ENCODE measurements at regions not wholly inside any gene's neighbourhood (a gene's known extent, or its start where the extent isn't known, plus 50 kb on each side); places are given as distances from the start of the nearest gene placed in this dataset.
"Not testable (repeated sequence)": the region's sequence is repeated elsewhere in the genome, so short reads cannot be mapped to it uniquely, and the experiment has no call there.

- no peak for DNase-seq
Observed at GRCh38 chr11:98296091-98296880, 724.5 kb upstream of the CNTN5 start.

GRCh38 chr11:98300719-98301118 is 720.0 kb upstream of the CNTN5 start:
- no peak for DNase-seq

- no peak for DNase-seq
Observed at GRCh38 chr11:98307827-98308491, 712.8 kb upstream of the CNTN5 start.

GRCh38 chr11:98330306-98330705 is 690.4 kb upstream of the CNTN5 start:
- not testable (repeated sequence) for DNase-seq

- no peak for DNase-seq
Observed at GRCh38 chr11:98358551-98358950, 662.2 kb upstream of the CNTN5 start.

GRCh38 chr11:98365190-98365589 is 655.6 kb upstream of the CNTN5 start:
- no peak for DNase-seq

GRCh38 chr11:98365941-98366340 is 654.8 kb upstream of the CNTN5 start:
- no peak for DNase-seq

GRCh38 chr11:98390391-98390790 is 630.4 kb upstream of the CNTN5 start:
- DNase-seq: no peak

GRCh38 chr11:98394500-98394899 is 626.2 kb upstream of the CNTN5 start:
- DNase-seq: not testable (repeated sequence)

- no peak for DNase-seq
Observed at GRCh38 chr11:98398508-98398907, 622.2 kb upstream of the CNTN5 start.

GRCh38 chr11:98409069-98409468 is 611.7 kb upstream of the CNTN5 start:
- no peak for DNase-seq

GRCh38 chr11:98411777-98412176 is 609.0 kb upstream of the CNTN5 start:
- no peak for DNase-seq

- no peak for DNase-seq
Observed at GRCh38 chr11:98417256-98417755, 603.4 kb upstream of the CNTN5 start.

- no peak for DNase-seq
Observed at GRCh38 chr11:98423933-98424332, 596.8 kb upstream of the CNTN5 start.

- not testable (repeated sequence) for DNase-seq
Observed at GRCh38 chr11:98424773-98425172, 596.0 kb upstream of the CNTN5 start.

GRCh38 chr11:98431463-98432359 is 589.0 kb upstream of the CNTN5 start:
- no peak for DNase-seq

- no peak for DNase-seq
Observed at GRCh38 chr11:98434296-98434695, 586.5 kb upstream of the CNTN5 start.

GRCh38 chr11:98453378-98453777 is 567.4 kb upstream of the CNTN5 start:
- no peak for DNase-seq

GRCh38 chr11:98455500-98456307 is 565.0 kb upstream of the CNTN5 start:
- DNase-seq: peak; percentile 3

GRCh38 chr11:98456308-98456680 is 564.5 kb upstream of the CNTN5 start:
- DNase-seq: no peak

- no peak for DNase-seq
Observed at GRCh38 chr11:98495016-98495415, 525.7 kb upstream of the CNTN5 start.

- DNase-seq: no peak
Observed at GRCh38 chr11:98495601-98496000, 525.1 kb upstream of the CNTN5 start.

Data from hematopoietic multipotent progenitor cell treated with erythropoietin and hydrocortisone succinate and interleukin-3 and kit ligand, for 6 days (in vitro differentiated cells).